Transverse colon (tissue), 4 donors: ENCODE measurements at regions not wholly inside any gene's neighbourhood (a gene's known extent, or its start where the extent isn't known, plus 50 kb on each side); places are given as distances from the start of the nearest gene placed in this dataset.

Experiments
- CTCF ChIP-seq, 5 experiments: fragments of 200-600 bp in 3 of 5; fragments of 450-650 bp in 2 of 5; sonication (generic) in 3 of 5; IDR thresholded peaks; 1 replicate in 2 of 5; 2 replicates in 3 of 5; pipeline ENCODE4 v1.5.1; 2016 to 2017; ENCODE audit warnings: antibody characterized with exemption in 5 of 5, inconsistent platforms in 3 of 5, mild to moderate bottlenecking in 2 of 5, moderate library complexity in 1 of 5
- EP300 ChIP-seq: sonication (generic); formaldehyde crosslinking; IDR thresholded peaks from one replicate; pipeline ENCODE4 v1.6.1; 2017; ENCODE audit warnings: antibody characterized with exemption, low read depth
- POLR2A ChIP-seq: fragments of 450-650 bp; IDR thresholded peaks from one replicate; pipeline ENCODE4 v1.6.1; 2016; ENCODE audit warnings: antibody characterized with exemption, mild to moderate bottlenecking, moderate library complexity
- POLR2AphosphoS5 ChIP-seq, 3 donors: sonication (generic); formaldehyde crosslinking; IDR thresholded peaks; one replicate each; pipeline ENCODE4 v1.6.1; 2016; ENCODE audit warnings: antibody characterized with exemption in 3 of 3

GRCh38 chr2:210756855-210757254 lies 200.5 kb downstream of the CPS1 start:
- TF ChIP-seq CTCF (IDR thresholded peaks at IDR 0.05) (no peak), POLR2A (no peak), EP300 (no peak), POLR2AphosphoS5 (IDR thresholded peaks at IDR 0.05) (no peak)
